HCT116 (cell line): ENCODE measurements at regions not wholly inside any gene's neighbourhood (a gene's known extent, or its start where the extent isn't known, plus 50 kb on each side); places are given as distances from the start of the nearest gene placed in this dataset.

Source experiments
- ATAC-seq: fragments of 200-7000 bp; cut with Tn5 transposase; 2 replicates; pipeline ENCODE4 v1.9.1; 2020; ENCODE audit warnings: mild to moderate bottlenecking, moderate library complexity
- BruUV-seq: library from RNA; stranded (reverse); fragments of 400-500 nt; replicated peaks from 2 replicates; lab custom pipeline; 2021; lab: Mats Ljungman, UMichigan
- CTCF ChIA-PET: fragments of 300-600 bp; sonication (Branson Sonifier 250); formaldehyde crosslinking; loops from one replicate; lab custom pipeline; 2021; ENCODE audit warnings: antibody characterized with exemption; lab: Charles Lee
- POLR2A ChIA-PET: fragments of 300-600, 350-600 bp; sonication (Branson Sonifier 250); formaldehyde crosslinking; loops from one replicate; lab custom pipeline; 2021; ENCODE audit warnings: antibody characterized with exemption; lab: Charles Lee
- RAD21 ChIA-PET, 2 experiments: fragments of 300-600 bp; sonication (Branson Sonifier 250); formaldehyde crosslinking; loops; one replicate each; lab custom pipeline; 2023; ENCODE audit warnings: low total read pairs in 2 of 2; ENCODE audit not compliant: uncharacterized antibody in 2 of 2, unreplicated experiment in 2 of 2, low non-redundant PET in 1 of 2; lab: Charles Lee
- DNase-seq: peaks from one replicate; pipeline ENCODE4 v3.0.0-alpha.2; 2010; ENCODE audit warnings: low read depth, low spot score
- H2AFZ ChIP-seq: fragments of 200-600 bp; shearing (Covaris generic), sonication (generic); 2 replicates; pipeline ENCODE4 v1.6.1; 2017; ENCODE audit warnings: low read depth, mixed run types, mixed read lengths, antibody characterized with exemption, low read length; ENCODE audit not compliant: poor library complexity, severe bottlenecking
- H3K27ac ChIP-seq: 2 replicates; pipeline ENCODE4 v1.5.1; 2012; ENCODE audit warnings: low read depth, low read length
- H3K27me3 ChIP-seq: fragments of 200-600 bp; sonication (generic); 2 replicates; pipeline ENCODE4 v1.6.1; 2016; ENCODE audit warnings: mixed run types, low read length, mixed read lengths; ENCODE audit not compliant: insufficient read depth
- H3K36me3 ChIP-seq, 2 experiments: fragments of 200-500 bp in 1 of 2; fragments of 200-600 bp in 1 of 2; sonication (Bioruptor generic) in 1 of 2; sonication (generic) in 1 of 2; 2 replicates each; pipeline versions ENCODE4 v1.5.1 to v1.6.1; 2014 to 2016; ENCODE audit warnings: low read length in 2 of 2, inconsistent platforms in 1 of 2, mixed read lengths in 1 of 2, mixed run types in 1 of 2; ENCODE audit not compliant: insufficient read depth in 2 of 2, control insufficient read depth in 1 of 2
- H3K4me1 ChIP-seq, 2 experiments: fragments of 200-600 bp in 1 of 2; sonication (generic) in 1 of 2; 2 replicates each; pipeline versions ENCODE4 v1.5.1 to v1.6.1; 2012 to 2017; ENCODE audit warnings: low read length in 2 of 2, inconsistent platforms in 1 of 2, mild to moderate bottlenecking in 1 of 2, mixed read lengths in 1 of 2, mixed run types in 1 of 2, moderate library complexity in 1 of 2; ENCODE audit not compliant: insufficient read depth in 2 of 2, control insufficient read depth in 1 of 2
- H3K4me2 ChIP-seq: fragments of 200-600 bp; sonication (generic); 2 replicates; pipeline ENCODE4 v1.6.1; 2017; ENCODE audit warnings: mixed run types, low read length, mixed read lengths
- H3K4me3 ChIP-seq, 2 experiments: fragments of 200-600 bp in 1 of 2; sonication (generic) in 1 of 2; replicated peaks in 1 of 2; 2 replicates each; pipeline ENCODE4 v1.5.1; 2011 to 2016; ENCODE audit warnings: low read length in 2 of 2, control low read depth in 1 of 2, low read depth in 1 of 2, mild to moderate bottlenecking in 1 of 2, mixed read lengths in 1 of 2, mixed run types in 1 of 2
- H3K79me2 ChIP-seq: fragments of 200-600 bp; sonication (generic); 2 replicates; pipeline ENCODE4 v1.6.1; 2017; ENCODE audit warnings: mild to moderate bottlenecking, mixed run types, low read length, moderate library complexity, mixed read lengths; ENCODE audit not compliant: insufficient read depth
- H3K9ac ChIP-seq: fragments of 200-600 bp; sonication (generic); 2 replicates; pipeline ENCODE4 v1.6.1; 2016; ENCODE audit warnings: low read length, mixed read lengths
- H3K9me2 ChIP-seq: fragments of 200-600 bp; sonication (generic), shearing (Covaris generic); 2 replicates; pipeline ENCODE4 v1.6.1; 2017; ENCODE audit warnings: mixed run types, mild to moderate bottlenecking, moderate library complexity; ENCODE audit not compliant: insufficient read depth
- H3K9me3 ChIP-seq, 2 experiments: fragments of 200-500 bp in 1 of 2; fragments of 200-600 bp in 1 of 2; sonication (Bioruptor generic) in 1 of 2; sonication (generic) in 1 of 2; 2 replicates each; pipeline ENCODE4 v1.6.1; 2014 to 2017; ENCODE audit warnings: low read length in 2 of 2, mixed read lengths in 2 of 2, inconsistent platforms in 1 of 2, low read depth in 1 of 2, mild to moderate bottlenecking in 1 of 2, mixed run types in 1 of 2, moderate library complexity in 1 of 2; ENCODE audit not compliant: control insufficient read depth in 1 of 2, insufficient read depth in 1 of 2
- H4K20me1 ChIP-seq: fragments of 200-600 bp; sonication (generic), shearing (Covaris generic); 2 replicates; pipeline ENCODE4 v1.6.1; 2017; ENCODE audit warnings: mixed run types, mild to moderate bottlenecking, moderate library complexity; ENCODE audit not compliant: insufficient read depth
- CEBPB ChIP-seq: IDR thresholded peaks from 2 replicates; pipeline ENCODE4 v1.6.1; 2012; ENCODE audit warnings: low read depth
- CTCF ChIP-seq, 3 experiments: fragments of 200-600 bp in 1 of 3; sonication (generic) in 1 of 3; IDR thresholded peaks in 2 of 3; conservative IDR thresholded peaks in 1 of 3; 2 replicates each; pipeline ENCODE4 v1.5.1; 2012 to 2017; ENCODE audit warnings: low read depth in 2 of 3, low read length in 2 of 3, antibody characterized with exemption in 1 of 3, borderline replicate concordance in 1 of 3, control low read depth in 1 of 3, mild to moderate bottlenecking in 1 of 3, mixed read lengths in 1 of 3, mixed run types in 1 of 3, moderate library complexity in 1 of 3; ENCODE audit not compliant: insufficient read depth in 1 of 3
- EGR1 ChIP-seq: IDR thresholded peaks from 2 replicates; pipeline ENCODE4 v1.6.1; 2012; ENCODE audit warnings: low read depth
- FOSL1 ChIP-seq: IDR thresholded peaks from 2 replicates; pipeline ENCODE4 v1.6.1; 2012; ENCODE audit warnings: low read depth
- POLR2A ChIP-seq: IDR thresholded peaks from 2 replicates; pipeline ENCODE4 v1.7.0; 2011; ENCODE audit warnings: borderline replicate concordance; ENCODE audit not compliant: insufficient read depth, insufficient read length; ENCODE audit errors: extremely low read depth
- POLR2AphosphoS5 ChIP-seq: IDR thresholded peaks from 2 replicates; pipeline ENCODE4 v1.6.1; 2011; ENCODE audit warnings: mild to moderate bottlenecking, low read depth, low read length, moderate library complexity
- RAD21 ChIP-seq: IDR thresholded peaks from 2 replicates; pipeline ENCODE4 v1.6.1; 2012; ENCODE audit warnings: low read depth, mild to moderate bottlenecking
- REST ChIP-seq: IDR thresholded peaks from 2 replicates; pipeline ENCODE4 v1.6.1; 2012; ENCODE audit warnings: low read depth
- SIN3A ChIP-seq: IDR thresholded peaks from 2 replicates; pipeline ENCODE4 v1.6.1; 2012; ENCODE audit warnings: low read depth
- SP1 ChIP-seq: IDR thresholded peaks from 2 replicates; pipeline ENCODE4 v1.6.1; 2012; ENCODE audit warnings: low read depth
- SRF ChIP-seq: IDR thresholded peaks from 2 replicates; pipeline ENCODE4 v1.6.1; 2012; ENCODE audit warnings: low read depth
- YY1 ChIP-seq: IDR thresholded peaks from 2 replicates; pipeline ENCODE4 v1.6.1; 2011; ENCODE audit warnings: low read length, low read depth, moderate library complexity, mild to moderate bottlenecking; ENCODE audit not compliant: insufficient replicate concordance; ENCODE audit errors: extremely low read depth
- ZBTB33 ChIP-seq: IDR thresholded peaks from 2 replicates; pipeline ENCODE4 v1.6.1; 2011; ENCODE audit warnings: mild to moderate bottlenecking, low read length, moderate library complexity; ENCODE audit not compliant: insufficient replicate concordance; ENCODE audit errors: extremely low read depth
- ZFX ChIP-seq: fragments of 450-650 bp; IDR thresholded peaks from 2 replicates; pipeline ENCODE4 v1.6.1; 2017
- ZNF274 ChIP-seq: fragments of 200-500 bp; sonication (Bioruptor generic); IDR thresholded peaks from 2 replicates; pipeline ENCODE4 v1.6.1; 2014; ENCODE audit warnings: mild to moderate bottlenecking, low read depth, low read length, inconsistent platforms
- intact Hi-C: fragments of 100-400 bp; cut with micrococcal nuclease; formaldehyde crosslinking; loops from 2 replicates; pipeline ENCODE4 v1.10.0; 2022

- Histone ChIP-seq H3K27ac (no peak overlapping the region), H3K4me3 (no peak overlapping the region), H3K4me1 (no peaks in the 10 kb centered on the region), H3K9ac (no peak overlapping the region), H2AFZ (no peak overlapping the region), H3K9me2 (no peaks in the 10 kb centered on the region), H3K4me2 (no peak overlapping the region), H3K27me3 (no peaks in the 10 kb centered on the region), H4K20me1 (no peaks in the 10 kb centered on the region), H3K79me2 (no peaks in the 10 kb centered on the region), H3K36me3 (no peaks in the 10 kb centered on the region), H3K9me3 (peaks cover 8 to 30% of the 10 kb centered on the region in 2 experiments; a peak in 3 of 4 replicates)
- no TSS peak for BruUV-seq
- no peak for ATAC-seq
- ChIA-PET CTCF (no interaction called here), POLR2A (no interaction called here), RAD21 (interaction anchor here in 1 of 2 experiments (0.6 kb wide), 1 partner anchor 598 kb away, joined by 3 read pairs; no protein-coding TSS in a partner anchor)
- no peak for DNase-seq
- intact Hi-C loops, result no loop called here
- TF ChIP-seq ZBTB33 (no peak), ZNF274 (no peak), ZFX (no peak), SIN3A (no peak), REST (no peak), FOSL1 (no peak), SP1 (no peak), EGR1 (no peak), POLR2AphosphoS5 (no peak), CTCF (IDR thresholded peaks at IDR 0.05 in 2 of 3, conservative IDR thresholded peaks at IDR 0.05 in 1 of 3; ENCODE audit: borderline replicate concordance in 1 of 3, insufficient read depth in 1 of 3, low read depth in 2 of 3, low read length in 2 of 3) (no peak), POLR2A (no peak), YY1 (no peak), RAD21 (no peak), SRF (no peak), CEBPB (no peak)
These were observed 2204.9 kb upstream of the WWC1 start for GRCh38 chr5:166086568-166086967.
